ENCODE measurements at regions not wholly inside any gene's neighbourhood (a gene's known extent, or its start where the extent isn't known, plus 50 kb on each side); places are given as distances from the start of the nearest gene placed in this dataset.

GRCh38 chr2:145650226-145650625 is 1130.3 kb upstream of the ZEB2 start:
- H3K4me1 ChIP-seq (ENCODE audit: low read depth) = no peaks in the 10 kb centered on the region
- no peaks in the 10 kb centered on the region for H3K36me3 ChIP-seq (ENCODE audit: low read depth)
- no peaks in the 10 kb centered on the region for H3K9me3 ChIP-seq
- intact Hi-C loops (cut with DNase I, micrococcal nuclease) = no loop called here
- TF ChIP-seq CTCF (IDR thresholded peaks at IDR 0.05) = no peak
- DNase-seq = no peak
- H3K4me3 ChIP-seq = no peak overlapping the region
- no peak for ATAC-seq

- DNase-seq = no peak
- intact Hi-C loops (cut with DNase I, micrococcal nuclease) = no loop called here
- Histone ChIP-seq H3K9me3 (no peaks in the 10 kb centered on the region), H3K4me1 (ENCODE audit: low read depth) (no peaks in the 10 kb centered on the region), H3K4me3 (no peak overlapping the region), H3K36me3 (ENCODE audit: low read depth) (no peaks in the 10 kb centered on the region)
- TF ChIP-seq CTCF (IDR thresholded peaks at IDR 0.05) = no peak
- no peak for ATAC-seq
Observed at GRCh38 chr2:145649061-145649460, 1129.1 kb upstream of the ZEB2 start.

GRCh38 chr2:145644820-145645302 is 1124.9 kb upstream of the ZEB2 start:
- DNase-seq (no peak), ATAC-seq (no peak)
- no peaks in the 10 kb centered on the region for H3K4me1 ChIP-seq (ENCODE audit: low read depth)
- no peak overlapping the region for H3K4me3 ChIP-seq
- H3K9me3 ChIP-seq = no peaks in the 10 kb centered on the region
- intact Hi-C loops (cut with DNase I, micrococcal nuclease) = no loop called here
- no peaks in the 10 kb centered on the region for H3K36me3 ChIP-seq (ENCODE audit: low read depth)
- TF ChIP-seq CTCF (IDR thresholded peaks at IDR 0.05) = no peak

- H3K36me3 ChIP-seq (ENCODE audit: low read depth) = no peaks in the 10 kb centered on the region
- H3K4me1 ChIP-seq (ENCODE audit: low read depth) = no peaks in the 10 kb centered on the region
- TF ChIP-seq CTCF (IDR thresholded peaks at IDR 0.05) = no peak
- intact Hi-C loops (cut with DNase I, micrococcal nuclease) = no loop called here
- H3K4me3 ChIP-seq = no peak overlapping the region
- no peaks in the 10 kb centered on the region for H3K9me3 ChIP-seq
- no peak for DNase-seq
- ATAC-seq = no peak
Observed at GRCh38 chr2:145638675-145639074, 1118.8 kb upstream of the ZEB2 start.

- intact Hi-C loops (cut with DNase I, micrococcal nuclease) = no loop called here
- TF ChIP-seq CTCF (IDR thresholded peaks at IDR 0.05) = no peak
- ATAC-seq = no peak
- no peaks in the 10 kb centered on the region for H3K9me3 ChIP-seq
- no peak overlapping the region for H3K4me3 ChIP-seq
- no peaks in the 10 kb centered on the region for H3K36me3 ChIP-seq (ENCODE audit: low read depth)
- DNase-seq = no peak
- H3K4me1 ChIP-seq (ENCODE audit: low read depth) = no peaks in the 10 kb centered on the region
Observed at GRCh38 chr2:145635706-145636427, 1115.9 kb upstream of the ZEB2 start.

Data from mucosa of descending colon (tissue), 3 donors.